Left ventricle myocardium superior (tissue), 1 donor: ENCODE measurements at regions not wholly inside any gene's neighbourhood (a gene's known extent, or its start where the extent isn't known, plus 50 kb on each side); places are given as distances from the start of the nearest gene placed in this dataset.
"Not testable (repeated sequence)": the region's sequence is repeated elsewhere in the genome, so short reads cannot be mapped to it uniquely, and the experiment has no call there.

ENCODE experiments used
- ATAC-seq: fragments of 200-7000 bp; cut with Tn5 transposase; one replicate; pipeline ENCODE4 v1.9.1; 2020; ENCODE audit warnings: mild to moderate bottlenecking, moderate library complexity
- DNase-seq: peaks from one replicate; pipeline ENCODE4 v3.0.0-alpha.2; 2020
- intact Hi-C: fragments of 100-400 bp; cut with micrococcal nuclease; formaldehyde crosslinking; loops from one replicate; pipeline ENCODE4 v1.11.0; 2022
- donor health status: DM: no; HTN: yes; CAD: no; lungs with severe emphysema.

- DNase-seq: no peak
- no peak for ATAC-seq
- intact Hi-C loops: no loop called here
These were observed 131.2 kb upstream of the KCNG1 start for GRCh38 chr20:51153867-51154707.

GRCh38 chr20:51148941-51149340 is 126.0 kb upstream of the KCNG1 start:
- DNase-seq (no peak), ATAC-seq (no peak)
- intact Hi-C loops: no loop called here

- no peak for DNase-seq
- intact Hi-C loops: no loop called here
- ATAC-seq: no peak
These were observed 121.6 kb upstream of the KCNG1 start for GRCh38 chr20:51144476-51144875.

- DNase-seq: no peak
- intact Hi-C loops: no loop called here
- ATAC-seq: no peak
These were observed 120.7 kb upstream of the KCNG1 start for GRCh38 chr20:51143652-51144051.

- DNase-seq (no peak), ATAC-seq (no peak)
- intact Hi-C loops: no loop called here
These were observed 119.5 kb upstream of the KCNG1 start for GRCh38 chr20:51142448-51142847.

GRCh38 chr20:51140671-51141070 is 117.8 kb upstream of the KCNG1 start:
- DNase-seq (no peak), ATAC-seq (no peak)
- intact Hi-C loops: no loop called here

- DNase-seq (no peak), ATAC-seq (no peak)
- intact Hi-C loops: no loop called here
These were observed 117.0 kb upstream of the KCNG1 start for GRCh38 chr20:51139891-51140290.

- DNase-seq (no peak), ATAC-seq (no peak)
- intact Hi-C loops: no loop called here
These were observed 115.7 kb upstream of the KCNG1 start for GRCh38 chr20:51138576-51138975.

- intact Hi-C loops: no loop called here
- ATAC-seq (no peak), DNase-seq (no peak)
These were observed 114.6 kb upstream of the KCNG1 start for GRCh38 chr20:51137461-51137860.

- no peak for ATAC-seq
- no peak for DNase-seq
- intact Hi-C loops: no loop called here
These were observed 113.2 kb upstream of the KCNG1 start for GRCh38 chr20:51135926-51136715.

GRCh38 chr20:51134405-51134804 is 111.5 kb upstream of the KCNG1 start:
- ATAC-seq (no peak), DNase-seq (no peak)
- intact Hi-C loops: no loop called here

GRCh38 chr20:51132279-51132678 is 109.4 kb upstream of the KCNG1 start:
- ATAC-seq (no peak), DNase-seq (no peak)
- intact Hi-C loops: no loop called here

- no peak for ATAC-seq
- intact Hi-C loops: no loop called here
- DNase-seq: no peak
These were observed 108.9 kb upstream of the KCNG1 start for GRCh38 chr20:51131811-51132210.

GRCh38 chr20:51129147-51129776 is 106.4 kb upstream of the KCNG1 start:
- DNase-seq: no peak

GRCh38 chr20:51128198-51128597 is 105.3 kb upstream of the KCNG1 start:
- intact Hi-C loops: no loop called here
- DNase-seq: no peak
- ATAC-seq: no peak

More at GRCh38 chr20:51129147-51129776, 106.4 kb upstream of the KCNG1 start:
- ATAC-seq: no peak
- intact Hi-C loops: no loop called here

- DNase-seq (no peak), ATAC-seq (no peak)
- intact Hi-C loops: no loop called here
These were observed 104.8 kb upstream of the KCNG1 start for GRCh38 chr20:51127713-51128112.

GRCh38 chr20:51126337-51126736 is 103.4 kb upstream of the KCNG1 start:
- DNase-seq (no peak), ATAC-seq (no peak)
- intact Hi-C loops: no loop called here

- intact Hi-C loops: no loop called here
- no peak for DNase-seq
- ATAC-seq: no peak
These were observed 102.9 kb upstream of the KCNG1 start for GRCh38 chr20:51125780-51126179.

- ATAC-seq (no peak), DNase-seq (no peak)
- intact Hi-C loops: no loop called here
These were observed 102.2 kb upstream of the KCNG1 start for GRCh38 chr20:51125105-51125504.

- ATAC-seq, intact Hi-C loops, DNase-seq: not testable (repeated sequence)
These were observed 101.0 kb upstream of the KCNG1 start for GRCh38 chr20:51123887-51124286.
